HepG2 (cell line): ENCODE measurements at regions not wholly inside any gene's neighbourhood (a gene's known extent, or its start where the extent isn't known, plus 50 kb on each side); places are given as distances from the start of the nearest gene placed in this dataset.

ENCODE experiments used
- ARID2 ChIP-seq: sonication (generic); formaldehyde crosslinking; IDR thresholded peaks from 2 replicates; pipeline ENCODE4 v1.8.1; 2022; ENCODE audit warnings: mild to moderate bottlenecking, missing genetic modification reagents, borderline replicate concordance
- EEA1 ChIP-seq: sonication (generic); formaldehyde crosslinking; IDR thresholded peaks from 2 replicates; pipeline ENCODE4 v1.5.1; 2020; ENCODE audit warnings: mild to moderate bottlenecking, missing genetic modification reagents, borderline replicate concordance
- HOXD1 ChIP-seq: sonication (generic); formaldehyde crosslinking; IDR thresholded peaks from 2 replicates; pipeline ENCODE4 v1.5.0; 2020; ENCODE audit warnings: missing genetic modification reagents
- KDM6A ChIP-seq: IDR thresholded peaks from 2 replicates; pipeline ENCODE4 v1.6.1; 2016; ENCODE audit warnings: low read depth
- MED8 ChIP-seq: sonication (generic); formaldehyde crosslinking; IDR thresholded peaks from 2 replicates; pipeline ENCODE4 v1.8.1; 2023; ENCODE audit warnings: mild to moderate bottlenecking, missing genetic modification reagents; ENCODE audit not compliant: insufficient replicate concordance
- MEIS2 ChIP-seq: sonication (generic); formaldehyde crosslinking; IDR thresholded peaks from 2 replicates; pipeline ENCODE4 v1.9.0; 2021; ENCODE audit warnings: mild to moderate bottlenecking, missing genetic modification reagents
- MXI1 ChIP-seq: IDR thresholded peaks from 3 replicates; pipeline ENCODE4 v1.6.1; 2012; ENCODE audit warnings: low read depth, low read length, inconsistent platforms, borderline replicate concordance
- ZEB1 ChIP-seq: IDR thresholded peaks from 2 replicates; pipeline ENCODE4 v1.6.1; 2012; ENCODE audit warnings: mild to moderate bottlenecking, low read depth, inconsistent platforms; ENCODE audit not compliant: insufficient replicate concordance
- ZNF124 ChIP-seq: sonication (generic); formaldehyde crosslinking; IDR thresholded peaks from 2 replicates; pipeline ENCODE4 v1.4.0; 2020; ENCODE audit warnings: missing genetic modification reagents
- ZNF335 ChIP-seq: sonication (generic); formaldehyde crosslinking; IDR thresholded peaks from 2 replicates; pipeline ENCODE4 v1.4.0; 2020; ENCODE audit warnings: missing genetic modification reagents
- ZNF44 ChIP-seq: sonication (generic); formaldehyde crosslinking; IDR thresholded peaks from 2 replicates; pipeline ENCODE4 v1.5.1; 2020; ENCODE audit warnings: mild to moderate bottlenecking, missing genetic modification reagents
- ZNF510 ChIP-seq: sonication (generic); formaldehyde crosslinking; IDR thresholded peaks from 2 replicates; pipeline ENCODE4 v1.4.0; 2020; ENCODE audit warnings: low read depth, mild to moderate bottlenecking, missing genetic modification reagents
- ZNF614 ChIP-seq: IDR thresholded peaks from 2 replicates; pipeline ENCODE4 v1.6.1; 2018; ENCODE audit warnings: missing biosample characterization, missing genetic modification reagents, inconsistent platforms, borderline replicate concordance
- ZNF644 ChIP-seq: IDR thresholded peaks from 2 replicates; pipeline ENCODE4 v1.6.1; 2016; ENCODE audit warnings: low read depth
- ZNF761 ChIP-seq: sonication (generic); formaldehyde crosslinking; conservative IDR thresholded peaks from 2 replicates; pipeline ENCODE4 v1.4.0; 2020; ENCODE audit warnings: mild to moderate bottlenecking, missing genetic modification reagents
- ZSCAN30 ChIP-seq: sonication (generic); formaldehyde crosslinking; IDR thresholded peaks from 2 replicates; pipeline ENCODE4 v1.5.0; 2020; ENCODE audit warnings: mild to moderate bottlenecking, missing genetic modification reagents
- TF ChIP-seq, protein P1 (sequence below): IDR thresholded peaks from 2 replicates; pipeline ENCODE4 v1.6.1; 2016; ENCODE audit warnings: missing compliant biosample characterization, missing genetic modification reagents, borderline replicate concordance
- TF ChIP-seq, protein P2 (sequence below): sonication (generic); formaldehyde crosslinking; IDR thresholded peaks from 2 replicates; pipeline ENCODE4 v1.4.0; 2020; ENCODE audit warnings: missing genetic modification reagents, mild to moderate bottlenecking, borderline replicate concordance
- TF ChIP-seq, protein P3 (sequence below): IDR thresholded peaks from 2 replicates; pipeline ENCODE4 v1.6.1; 2016; ENCODE audit warnings: control low read depth
- TF ChIP-seq, protein P4 (sequence below): sonication (generic); formaldehyde crosslinking; IDR thresholded peaks from 2 replicates; pipeline ENCODE4 v1.9.0; 2021; ENCODE audit warnings: missing genetic modification reagents, borderline replicate concordance
- TF ChIP-seq, protein P5 (sequence below): sonication (generic); formaldehyde crosslinking; IDR thresholded peaks from 2 replicates; pipeline ENCODE4 v1.8.0; 2022; ENCODE audit warnings: mild to moderate bottlenecking, missing genetic modification reagents, moderate library complexity
- TF ChIP-seq, protein P6 (sequence below): sonication (generic); formaldehyde crosslinking; IDR thresholded peaks from 2 replicates; pipeline ENCODE4 v1.8.1; 2023; ENCODE audit warnings: mild to moderate bottlenecking, moderate library complexity, missing genetic modification reagents

DNA sequence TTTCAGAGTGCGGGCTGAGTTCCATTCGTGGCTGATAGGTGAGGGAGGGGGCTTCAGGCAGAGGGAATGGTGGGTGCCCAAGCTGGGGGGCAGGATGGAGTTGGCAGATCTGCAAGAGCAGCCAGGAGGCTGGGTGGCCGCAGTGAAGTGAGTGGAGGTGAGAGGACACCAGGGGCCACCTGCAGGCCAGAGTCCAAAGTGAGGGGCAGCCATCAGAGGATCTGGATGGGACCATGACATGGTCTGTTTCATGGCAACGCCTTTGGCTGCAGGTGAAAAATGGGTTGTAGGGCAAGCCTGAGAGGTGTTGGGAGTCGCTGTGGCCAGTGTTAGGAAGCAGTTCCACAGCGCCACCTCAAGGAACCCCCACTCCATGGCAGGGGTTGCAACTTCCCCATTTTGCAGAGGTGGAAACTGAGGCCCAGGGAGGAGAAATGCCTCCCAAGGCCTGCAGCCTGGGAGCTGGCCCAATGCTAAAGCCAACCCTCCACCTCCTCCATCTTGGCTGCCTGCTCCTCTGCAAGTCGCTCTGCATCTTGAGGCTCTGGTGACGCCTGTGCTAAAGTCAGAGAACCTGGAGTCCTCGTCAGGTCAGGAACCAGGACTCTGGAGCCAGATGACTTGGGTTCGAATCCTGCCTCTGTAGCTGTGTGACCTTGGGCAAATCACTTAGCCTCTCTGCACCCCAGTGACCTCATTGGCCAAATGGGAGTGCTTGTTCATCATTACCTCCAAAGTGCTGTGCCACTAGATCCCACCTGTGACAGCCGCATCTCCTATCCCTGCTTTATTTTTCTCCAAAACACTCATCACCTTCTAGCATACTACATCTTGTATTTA, 153.8 kb downstream of the CEBPB start (continued):
- TF ChIP-seq, protein P1, sequence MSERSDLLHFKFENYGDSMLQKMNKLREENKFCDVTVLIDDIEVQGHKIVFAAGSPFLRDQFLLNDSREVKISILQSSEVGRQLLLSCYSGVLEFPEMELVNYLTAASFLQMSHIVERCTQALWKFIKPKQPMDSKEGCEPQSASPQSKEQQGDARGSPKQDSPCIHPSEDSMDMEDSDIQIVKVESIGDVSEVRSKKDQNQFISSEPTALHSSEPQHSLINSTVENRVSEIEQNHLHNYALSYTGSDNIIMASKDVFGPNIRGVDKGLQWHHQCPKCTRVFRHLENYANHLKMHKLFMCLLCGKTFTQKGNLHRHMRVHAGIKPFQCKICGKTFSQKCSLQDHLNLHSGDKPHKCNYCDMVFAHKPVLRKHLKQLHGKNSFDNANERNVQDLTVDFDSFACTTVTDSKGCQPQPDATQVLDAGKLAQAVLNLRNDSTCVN (CRISPR knock-in tag), result no peak
- 0 out of 2 replicates have a peak, but pooled peaks have one; percentile 11 for TF ChIP-seq ARID2 (CRISPR knock-in tag)
- TF ChIP-seq ZNF644 (CRISPR knock-in tag), result peak; percentile 63; the same call in 1 of the 2 replicates
- peak; percentile 21; the same call in 1 of the 2 replicates for TF ChIP-seq ZNF614 (CRISPR knock-in tag)
- TF ChIP-seq, protein P2, sequence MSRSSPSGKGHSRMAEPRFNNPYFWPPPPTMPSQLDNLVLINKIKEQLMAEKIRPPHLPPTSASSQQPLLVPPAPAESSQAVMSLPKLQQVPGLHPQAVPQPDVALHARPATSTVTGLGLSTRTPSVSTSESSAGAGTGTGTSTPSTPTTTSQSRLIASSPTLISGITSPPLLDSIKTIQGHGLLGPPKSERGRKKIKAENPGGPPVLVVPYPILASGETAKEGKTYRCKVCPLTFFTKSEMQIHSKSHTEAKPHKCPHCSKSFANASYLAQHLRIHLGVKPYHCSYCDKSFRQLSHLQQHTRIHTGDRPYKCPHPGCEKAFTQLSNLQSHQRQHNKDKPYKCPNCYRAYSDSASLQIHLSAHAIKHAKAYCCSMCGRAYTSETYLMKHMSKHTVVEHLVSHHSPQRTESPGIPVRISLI (CRISPR knock-in tag), result no peak
- no peak for TF ChIP-seq ZSCAN30 (CRISPR knock-in tag)
- TF ChIP-seq MXI1, result no peak; the same call in 2 of the 3 replicates
- TF ChIP-seq ZNF510 (CRISPR knock-in tag), result no peak
- TF ChIP-seq, protein P3, sequence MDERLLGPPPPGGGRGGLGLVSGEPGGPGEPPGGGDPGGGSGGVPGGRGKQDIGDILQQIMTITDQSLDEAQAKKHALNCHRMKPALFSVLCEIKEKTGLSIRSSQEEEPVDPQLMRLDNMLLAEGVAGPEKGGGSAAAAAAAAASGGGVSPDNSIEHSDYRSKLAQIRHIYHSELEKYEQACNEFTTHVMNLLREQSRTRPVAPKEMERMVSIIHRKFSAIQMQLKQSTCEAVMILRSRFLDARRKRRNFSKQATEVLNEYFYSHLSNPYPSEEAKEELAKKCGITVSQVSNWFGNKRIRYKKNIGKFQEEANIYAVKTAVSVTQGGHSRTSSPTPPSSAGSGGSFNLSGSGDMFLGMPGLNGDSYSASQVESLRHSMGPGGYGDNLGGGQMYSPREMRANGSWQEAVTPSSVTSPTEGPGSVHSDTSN (CRISPR knock-in tag), result no peak
- no peak for TF ChIP-seq MED8
- no peak for TF ChIP-seq ZNF761 (CRISPR knock-in tag)
- no peak for TF ChIP-seq MEIS2 (CRISPR knock-in tag)
- no peak for TF ChIP-seq KDM6A (CRISPR knock-in tag)
- no peak for TF ChIP-seq ZNF335 (CRISPR knock-in tag)
- no peak for TF ChIP-seq ZNF124
- TF ChIP-seq EEA1, result peak; percentile 73; the same call in 1 of the 2 replicates
- TF ChIP-seq ZEB1, result peak; percentile 26
- TF ChIP-seq, protein P4, sequence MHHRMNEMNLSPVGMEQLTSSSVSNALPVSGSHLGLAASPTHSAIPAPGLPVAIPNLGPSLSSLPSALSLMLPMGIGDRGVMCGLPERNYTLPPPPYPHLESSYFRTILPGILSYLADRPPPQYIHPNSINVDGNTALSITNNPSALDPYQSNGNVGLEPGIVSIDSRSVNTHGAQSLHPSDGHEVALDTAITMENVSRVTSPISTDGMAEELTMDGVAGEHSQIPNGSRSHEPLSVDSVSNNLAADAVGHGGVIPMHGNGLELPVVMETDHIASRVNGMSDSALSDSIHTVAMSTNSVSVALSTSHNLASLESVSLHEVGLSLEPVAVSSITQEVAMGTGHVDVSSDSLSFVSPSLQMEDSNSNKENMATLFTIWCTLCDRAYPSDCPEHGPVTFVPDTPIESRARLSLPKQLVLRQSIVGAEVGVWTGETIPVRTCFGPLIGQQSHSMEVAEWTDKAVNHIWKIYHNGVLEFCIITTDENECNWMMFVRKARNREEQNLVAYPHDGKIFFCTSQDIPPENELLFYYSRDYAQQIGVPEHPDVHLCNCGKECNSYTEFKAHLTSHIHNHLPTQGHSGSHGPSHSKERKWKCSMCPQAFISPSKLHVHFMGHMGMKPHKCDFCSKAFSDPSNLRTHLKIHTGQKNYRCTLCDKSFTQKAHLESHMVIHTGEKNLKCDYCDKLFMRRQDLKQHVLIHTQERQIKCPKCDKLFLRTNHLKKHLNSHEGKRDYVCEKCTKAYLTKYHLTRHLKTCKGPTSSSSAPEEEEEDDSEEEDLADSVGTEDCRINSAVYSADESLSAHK, result no peak
- no peak for TF ChIP-seq ZNF44
- TF ChIP-seq HOXD1, result no peak
- TF ChIP-seq, protein P5, sequence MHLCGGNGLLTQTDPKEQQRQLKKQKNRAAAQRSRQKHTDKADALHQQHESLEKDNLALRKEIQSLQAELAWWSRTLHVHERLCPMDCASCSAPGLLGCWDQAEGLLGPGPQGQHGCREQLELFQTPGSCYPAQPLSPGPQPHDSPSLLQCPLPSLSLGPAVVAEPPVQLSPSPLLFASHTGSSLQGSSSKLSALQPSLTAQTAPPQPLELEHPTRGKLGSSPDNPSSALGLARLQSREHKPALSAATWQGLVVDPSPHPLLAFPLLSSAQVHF (CRISPR knock-in tag), result no peak
- TF ChIP-seq, protein P6, sequence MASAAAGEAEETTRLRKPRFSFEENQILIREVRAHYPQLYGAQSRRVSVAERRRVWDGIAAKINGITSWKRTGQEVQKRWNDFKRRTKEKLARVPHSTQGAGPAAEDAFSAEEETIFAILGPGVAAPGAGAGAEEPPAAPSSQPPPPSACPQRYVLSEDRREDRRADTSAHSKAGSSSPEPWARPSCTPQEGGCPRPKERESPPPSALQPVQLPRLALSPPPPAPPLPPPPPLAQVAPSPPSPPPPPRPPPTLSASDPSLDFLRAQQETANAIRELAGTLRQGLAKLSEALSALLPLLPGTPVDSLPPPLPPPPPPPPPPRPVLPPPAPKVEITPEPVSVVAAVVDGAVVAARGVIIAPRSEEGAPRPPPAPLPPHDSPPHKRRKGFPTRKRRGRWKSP (CRISPR knock-in tag), result no peak
